ENCODE measurements at regions not wholly inside any gene's neighbourhood (a gene's known extent, or its start where the extent isn't known, plus 50 kb on each side); places are given as distances from the start of the nearest gene placed in this dataset.
A peak's percentile ranks its signal among the peaks of the same experiment; 100 is the strongest.

DNA sequence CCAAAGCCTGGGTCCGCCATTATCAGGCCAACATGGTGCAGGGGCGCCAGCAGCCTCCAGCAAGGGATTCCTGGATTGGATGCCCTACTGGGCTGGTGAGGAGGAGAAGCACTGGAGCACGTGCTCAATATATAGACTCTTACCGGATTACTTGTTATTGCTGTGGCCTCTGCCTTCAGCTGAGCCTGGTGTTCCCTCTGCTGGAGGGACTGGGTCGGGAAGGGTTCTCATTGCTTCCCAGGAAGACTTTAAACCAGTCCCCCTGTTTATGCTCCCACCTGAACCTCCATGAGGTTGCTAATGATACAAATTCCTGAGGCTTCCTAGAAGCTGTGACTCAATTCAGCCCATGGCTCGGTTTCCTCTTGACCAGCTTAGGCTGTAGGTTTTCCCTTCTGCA, 186.7 kb upstream of the ARID1B start:
- Histone ChIP-seq H3K4me2 (ENCODE audit: control insufficient read depth, extremely low read depth, insufficient read depth, low read depth, low read length) (no peak overlapping the region), H3K27ac (ENCODE audit: control insufficient read depth, insufficient read depth, low read length) (no peak overlapping the region), H3K9me3 (ENCODE audit: control insufficient read depth, low read depth, low read length) (no peaks in the 10 kb centered on the region), H3K9me1 (ENCODE audit: control insufficient read depth, extremely low read depth, insufficient read depth, low read length) (no peaks in the 10 kb centered on the region), H3K9ac (ENCODE audit: control insufficient read depth, extremely low read depth, insufficient read depth, low read length) (no peak overlapping the region), H3K36me3 (ENCODE audit: control insufficient read depth in 2 of 2, extremely low read depth in 1 of 2, insufficient read depth in 2 of 2, low read length in 2 of 2) (no peaks in the 10 kb centered on the region), H3K4me3 (ENCODE audit: control insufficient read depth in 2 of 3, extremely low read depth in 1 of 3, insufficient read depth in 2 of 3, low read depth in 1 of 3, low read length in 3 of 3) (no peak overlapping the region), H4K20me1 (ENCODE audit: control insufficient read depth, extremely low read depth, insufficient read depth, low read length) (no peaks in the 10 kb centered on the region), H3K79me2 (ENCODE audit: control insufficient read depth, insufficient read depth, low read length) (no peaks in the 10 kb centered on the region), H3K27me3 (ENCODE audit: control insufficient read depth, extremely low read depth, insufficient read depth, low read length) (no peaks in the 10 kb centered on the region), H3K4me1 (ENCODE audit: control insufficient read depth, extremely low read depth, insufficient read depth, low read length) (peaks cover 4% of the 10 kb centered on the region), H2AFZ (ENCODE audit: control insufficient read depth, low read length) (no peak overlapping the region)
- TF ChIP-seq, protein P1, sequence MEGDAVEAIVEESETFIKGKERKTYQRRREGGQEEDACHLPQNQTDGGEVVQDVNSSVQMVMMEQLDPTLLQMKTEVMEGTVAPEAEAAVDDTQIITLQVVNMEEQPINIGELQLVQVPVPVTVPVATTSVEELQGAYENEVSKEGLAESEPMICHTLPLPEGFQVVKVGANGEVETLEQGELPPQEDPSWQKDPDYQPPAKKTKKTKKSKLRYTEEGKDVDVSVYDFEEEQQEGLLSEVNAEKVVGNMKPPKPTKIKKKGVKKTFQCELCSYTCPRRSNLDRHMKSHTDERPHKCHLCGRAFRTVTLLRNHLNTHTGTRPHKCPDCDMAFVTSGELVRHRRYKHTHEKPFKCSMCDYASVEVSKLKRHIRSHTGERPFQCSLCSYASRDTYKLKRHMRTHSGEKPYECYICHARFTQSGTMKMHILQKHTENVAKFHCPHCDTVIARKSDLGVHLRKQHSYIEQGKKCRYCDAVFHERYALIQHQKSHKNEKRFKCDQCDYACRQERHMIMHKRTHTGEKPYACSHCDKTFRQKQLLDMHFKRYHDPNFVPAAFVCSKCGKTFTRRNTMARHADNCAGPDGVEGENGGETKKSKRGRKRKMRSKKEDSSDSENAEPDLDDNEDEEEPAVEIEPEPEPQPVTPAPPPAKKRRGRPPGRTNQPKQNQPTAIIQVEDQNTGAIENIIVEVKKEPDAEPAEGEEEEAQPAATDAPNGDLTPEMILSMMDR (optimal IDR thresholded peaks at IDR 0.05 in 1 of 3, IDR thresholded peaks at IDR 0.05 in 1 of 3, conservative IDR thresholded peaks at IDR 0.05 in 1 of 3; ENCODE audit: extremely low read depth in 1 of 3, insufficient read depth in 2 of 3, low read length in 3 of 3), result peak in 1 of 3 experiments; percentile 3
- TF ChIP-seq EZH2 (IDR thresholded peaks at IDR 0.05; ENCODE audit: low read length), result no peak
- dilution Hi-C loops (cut with MboI; ENCODE audit: extremely low pct_ligation_motif_present, low sequenced_read_pairs), result no loop called here
- no peak for DNase-seq (ENCODE audit: low read depth, low spot score)
- no peak for FAIRE-seq

DNA sequence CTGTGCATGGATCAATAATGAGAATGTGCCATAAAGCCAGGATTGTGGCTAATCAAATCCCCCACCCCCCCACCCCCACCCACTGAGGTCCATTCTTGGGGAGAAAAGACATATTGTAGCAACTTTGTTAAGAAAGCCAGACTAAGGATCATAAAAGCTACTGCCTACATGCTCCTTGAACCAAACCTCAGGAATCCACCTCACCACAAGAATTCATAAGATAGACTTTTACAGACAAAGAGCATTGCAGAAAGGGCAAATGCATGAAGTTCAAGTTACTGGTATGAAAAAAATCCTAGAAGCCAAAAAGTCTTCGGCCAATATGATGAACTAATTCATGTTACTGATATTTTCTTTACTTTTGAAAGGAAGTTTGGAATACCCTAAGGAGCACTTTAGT, 187.9 kb upstream of the ARID1B start:
- no peak overlapping the region for H3K4me3 ChIP-seq (ENCODE audit: control insufficient read depth in 2 of 3, extremely low read depth in 1 of 3, insufficient read depth in 2 of 3, low read depth in 1 of 3, low read length in 3 of 3)
- no peak overlapping the region for H3K27ac ChIP-seq (ENCODE audit: control insufficient read depth, insufficient read depth, low read length)
- no peaks in the 10 kb centered on the region for H4K20me1 ChIP-seq (ENCODE audit: control insufficient read depth, extremely low read depth, insufficient read depth, low read length)
- no peaks in the 10 kb centered on the region for H3K9me1 ChIP-seq (ENCODE audit: control insufficient read depth, extremely low read depth, insufficient read depth, low read length)
- H3K9me3 ChIP-seq (ENCODE audit: control insufficient read depth, low read depth, low read length), result no peaks in the 10 kb centered on the region
- H3K4me1 ChIP-seq (ENCODE audit: control insufficient read depth, extremely low read depth, insufficient read depth, low read length), result peaks cover 4% of the 10 kb centered on the region
- no peaks in the 10 kb centered on the region for H3K79me2 ChIP-seq (ENCODE audit: control insufficient read depth, insufficient read depth, low read length)
- no peak for TF ChIP-seq EZH2 (IDR thresholded peaks at IDR 0.05; ENCODE audit: low read length)
- TF ChIP-seq, protein P1 (optimal IDR thresholded peaks at IDR 0.05 in 1 of 3, IDR thresholded peaks at IDR 0.05 in 1 of 3, conservative IDR thresholded peaks at IDR 0.05 in 1 of 3; ENCODE audit: extremely low read depth in 1 of 3, insufficient read depth in 2 of 3, low read length in 3 of 3), result no peak
- no peaks in the 10 kb centered on the region for H3K27me3 ChIP-seq (ENCODE audit: control insufficient read depth, extremely low read depth, insufficient read depth, low read length)
- no peaks in the 10 kb centered on the region for H3K36me3 ChIP-seq (ENCODE audit: control insufficient read depth in 2 of 2, extremely low read depth in 1 of 2, insufficient read depth in 2 of 2, low read length in 2 of 2)
- H3K9ac ChIP-seq (ENCODE audit: control insufficient read depth, extremely low read depth, insufficient read depth, low read length), result no peak overlapping the region
- H3K4me2 ChIP-seq (ENCODE audit: control insufficient read depth, extremely low read depth, insufficient read depth, low read depth, low read length), result no peak overlapping the region
- FAIRE-seq (peak; percentile 41), DNase-seq (ENCODE audit: low read depth, low spot score) (no peak)
- no peak overlapping the region for H2AFZ ChIP-seq (ENCODE audit: control insufficient read depth, low read length)
- dilution Hi-C loops (cut with MboI; ENCODE audit: extremely low pct_ligation_motif_present, low sequenced_read_pairs), result no loop called here

Data from keratinocyte (primary cell).